AG04450 (cell line): ENCODE measurements at regions not wholly inside any gene's neighbourhood (a gene's known extent, or its start where the extent isn't known, plus 50 kb on each side); places are given as distances from the start of the nearest gene placed in this dataset.
"Not testable (repeated sequence)": the region's sequence is repeated elsewhere in the genome, so short reads cannot be mapped to it uniquely, and the experiment has no call there.

ENCODE experiments used
- CTCF ChIA-PET: fragments of 300-600, 350-600 bp; formaldehyde crosslinking; extraction: SDS; loops from one replicate; lab custom pipeline; 2022; ENCODE audit warnings: antibody characterized with exemption, inconsistent platforms; lab: Charles Lee
- POLR2A ChIA-PET: fragments of 350-600 bp; formaldehyde crosslinking; extraction: SDS; loops from one replicate; lab custom pipeline; 2021; ENCODE audit warnings: antibody characterized with exemption, inconsistent platforms; lab: Yijun Ruan, JAX
- DNase-seq: peaks from one replicate; pipeline ENCODE4 v3.0.0-alpha.2; 2011; ENCODE audit warnings: low read depth, low spot score
- H3K27ac ChIP-seq: one replicate; pipeline ENCODE4 v1.5.1; 2012; ENCODE audit warnings: low read depth, low read length, control low read depth
- H3K27me3 ChIP-seq: one replicate; pipeline ENCODE4 v1.6.0; 2012; ENCODE audit warnings: low read length; ENCODE audit not compliant: control insufficient read depth, insufficient read depth
- H3K4me3 ChIP-seq: 2 replicates; pipeline ENCODE4 v1.5.1; 2011; ENCODE audit warnings: mild to moderate bottlenecking, low read depth, low read length, control low read depth
- H3K9me3 ChIP-seq: 2 replicates; pipeline ENCODE4 v1.5.1; 2012; ENCODE audit warnings: low read length; ENCODE audit not compliant: control insufficient read depth, insufficient read depth
- CTCF ChIP-seq: IDR thresholded peaks from 2 replicates; pipeline ENCODE4 v1.5.1; 2011; ENCODE audit warnings: low read depth, low read length, control low read depth, inconsistent platforms

- TF ChIP-seq CTCF, result no peak
- DNase-seq, result no peak
- no peaks in the 10 kb centered on the region for H3K27me3 ChIP-seq
- H3K4me3 ChIP-seq, result no peak overlapping the region
- ChIA-PET POLR2A (no interaction called here), CTCF (interaction anchor here (0.5 to 2.0 kb wide), 2 partner anchors 14 to 16 kb away, joined by 4 to 6 read pairs; no protein-coding TSS in a partner anchor)
- H3K9me3 ChIP-seq, result no peaks in the 10 kb centered on the region
- H3K27ac ChIP-seq, result no peak overlapping the region
These were observed 215.4 kb downstream of the UTP18 start for GRCh38 chr17:51475730-51476129.

GRCh38 chr17:51479303-51479702 lies 219.0 kb downstream of the UTP18 start:
- DNase-seq, result no peak
- CTCF ChIA-PET, result interaction anchor here (0.6 kb wide), 1 partner anchor 1283 kb away, joined by 4 read pairs; no protein-coding TSS in a partner anchor

GRCh38 chr17:51481370-51481769 lies 221.0 kb downstream of the UTP18 start:
- Histone ChIP-seq H3K9me3 (peaks cover 7% of the 10 kb centered on the region; the same call in 1 of the 2 replicates), H3K27me3 (no peaks in the 10 kb centered on the region), H3K27ac (peak overlapping the region; percentile 2), H3K4me3 (no peak overlapping the region)
- no peak for DNase-seq
- CTCF ChIA-PET, result no interaction called here
- POLR2A ChIA-PET, result no interaction called here
- TF ChIP-seq CTCF, result no peak

More at GRCh38 chr17:51479303-51479702, 219.0 kb downstream of the UTP18 start:
- no peaks in the 10 kb centered on the region for H3K27me3 ChIP-seq
- H3K9me3 ChIP-seq, result peaks cover 7% of the 10 kb centered on the region; the same call in 1 of the 2 replicates
- H3K4me3 ChIP-seq, result no peak overlapping the region
- no peak for TF ChIP-seq CTCF
- POLR2A ChIA-PET, result no interaction called here
- H3K27ac ChIP-seq, result no peak overlapping the region

- H3K27ac ChIP-seq, POLR2A ChIA-PET, DNase-seq, H3K9me3 ChIP-seq, H3K27me3 ChIP-seq, H3K4me3 ChIP-seq, CTCF ChIA-PET: not testable (repeated sequence)
These were observed 221.9 kb downstream of the UTP18 start for GRCh38 chr17:51482248-51482647.

GRCh38 chr17:51486091-51486490 lies 225.7 kb downstream of the UTP18 start:
- H3K4me3 ChIP-seq, result no peak overlapping the region
- TF ChIP-seq CTCF, result no peak
- no peaks in the 10 kb centered on the region for H3K27me3 ChIP-seq
- H3K9me3 ChIP-seq, result peaks cover 7% of the 10 kb centered on the region; the same call in 1 of the 2 replicates
- H3K27ac ChIP-seq, result no peak overlapping the region
- DNase-seq, result no peak
- ChIA-PET CTCF (no interaction called here), POLR2A (no interaction called here)
